IMR-90 (cell line): ENCODE measurements at regions not wholly inside any gene's neighbourhood (a gene's known extent, or its start where the extent isn't known, plus 50 kb on each side); places are given as distances from the start of the nearest gene placed in this dataset.

Experiments
- ATAC-seq: fragments of 200-7000 bp; cut with Tn5 transposase; 2 replicates; pipeline ENCODE4 v1.9.1; 2020; ENCODE audit warnings: low read depth, mild to moderate bottlenecking, moderate library complexity
- BruUV-seq: library from RNA; stranded (reverse); fragments of 400-500 nt; replicated peaks from 2 replicates; lab custom pipeline; 2021; lab: Mats Ljungman, UMichigan
- CTCF ChIA-PET: fragments of 300-600 bp; formaldehyde crosslinking; extraction: SDS; loops from one replicate; lab custom pipeline; 2021; ENCODE audit warnings: antibody characterized with exemption; lab: Yijun Ruan, JAX
- POLR2A ChIA-PET: fragments of 300-600 bp; sonication (Branson Sonifier 250); formaldehyde crosslinking; loops from one replicate; lab custom pipeline; 2022; ENCODE audit warnings: antibody characterized with exemption; ENCODE audit not compliant: unreplicated experiment; lab: Charles Lee
- DNase-seq: peaks from one replicate; pipeline ENCODE4 v3.0.0; 2013
- H2AFZ ChIP-seq: replicated peaks from 2 replicates; pipeline ENCODE3; 2013; ENCODE audit warnings: low read length, mild to moderate bottlenecking; ENCODE audit not compliant: poor library complexity
- H2AK5ac ChIP-seq: 2 replicates; pipeline ENCODE4 v1.6.1; 2013; ENCODE audit warnings: low read depth, low read length, inconsistent platforms
- H2AK9ac ChIP-seq: replicated peaks from 2 replicates; pipeline ENCODE3; 2013; ENCODE audit warnings: mild to moderate bottlenecking, low read depth, low read length, moderate library complexity; ENCODE audit not compliant: poor library complexity
- H2BK120ac ChIP-seq: 2 replicates; pipeline ENCODE4 v1.6.1; 2013; ENCODE audit warnings: low read depth, low read length, inconsistent platforms
- H2BK15ac ChIP-seq: 3 replicates; pipeline ENCODE4 v1.6.1; 2013; ENCODE audit warnings: low read depth, low read length, inconsistent platforms
- H2BK20ac ChIP-seq: 2 replicates; pipeline ENCODE4 v1.6.1; 2013; ENCODE audit warnings: low read depth, mild to moderate bottlenecking, inconsistent platforms, low read length, moderate library complexity
- H2BK5ac ChIP-seq: 2 replicates; pipeline ENCODE4 v1.6.1; 2013; ENCODE audit warnings: mild to moderate bottlenecking, low read depth, low read length, inconsistent platforms; ENCODE audit not compliant: poor library complexity, severe bottlenecking
- H3K14ac ChIP-seq: replicated peaks from 2 replicates; pipeline ENCODE4 v1.6.1; 2013; ENCODE audit warnings: low read depth, low read length, inconsistent platforms
- H3K18ac ChIP-seq: 2 replicates; pipeline ENCODE4 v1.6.1; 2013; ENCODE audit warnings: low read depth, low read length, control low read depth
- H3K23ac ChIP-seq: 2 replicates; pipeline ENCODE4 v1.6.1; 2013; ENCODE audit warnings: low read depth, low read length, inconsistent platforms
- H3K27ac ChIP-seq: 2 replicates; pipeline ENCODE4 v1.5.1; 2013; ENCODE audit warnings: mild to moderate bottlenecking, control low read depth, low read length; ENCODE audit not compliant: insufficient read depth
- H3K27me3 ChIP-seq: 2 replicates; pipeline ENCODE4 v1.6.1; 2013; ENCODE audit warnings: low read length; ENCODE audit not compliant: control insufficient read depth, insufficient read depth
- H3K36me3 ChIP-seq: 2 replicates; pipeline ENCODE4 v1.6.1; 2013; ENCODE audit warnings: low read length, mixed read lengths; ENCODE audit not compliant: control insufficient read depth, insufficient read depth
- H3K4ac ChIP-seq: 2 replicates; pipeline ENCODE4 v1.6.1; 2013; ENCODE audit warnings: low read depth, low read length, inconsistent platforms
- H3K4me1 ChIP-seq: 2 replicates; pipeline ENCODE4 v1.6.1; 2013; ENCODE audit warnings: low read length, mixed read lengths; ENCODE audit not compliant: control insufficient read depth, insufficient read depth
- H3K4me2 ChIP-seq: 2 replicates; pipeline ENCODE4 v1.6.1; 2013; ENCODE audit warnings: low read depth, mild to moderate bottlenecking, control low read depth, low read length, moderate library complexity
- H3K4me3 ChIP-seq: 2 replicates; pipeline ENCODE4 v1.5.1; 2013; ENCODE audit warnings: low read depth, mild to moderate bottlenecking, control low read depth, low read length, moderate library complexity; ENCODE audit not compliant: insufficient read depth
- H3K56ac ChIP-seq: 2 replicates; pipeline ENCODE4 v1.6.1; 2013; ENCODE audit warnings: low read length, inconsistent platforms; ENCODE audit not compliant: insufficient read depth; ENCODE audit errors: extremely low read depth
- H3K79me1 ChIP-seq, 2 experiments: 2 replicates each; pipeline ENCODE4 v1.6.1; 2013; ENCODE audit warnings: low read length in 2 of 2, inconsistent platforms in 1 of 2, low read depth in 1 of 2
- H3K9ac ChIP-seq: 2 replicates; pipeline ENCODE4 v1.6.1; 2013; ENCODE audit warnings: low read depth, low read length, control low read depth
- H3K9me1 ChIP-seq: 2 replicates; pipeline ENCODE4 v1.6.1; 2013; ENCODE audit warnings: low read length, inconsistent platforms; ENCODE audit not compliant: insufficient read depth
- H3K9me3 ChIP-seq: 2 replicates; pipeline ENCODE4 v1.6.1; 2013; ENCODE audit warnings: low read length; ENCODE audit not compliant: control insufficient read depth, insufficient read depth
- H4K20me1 ChIP-seq: 2 replicates; pipeline ENCODE4 v1.6.1; 2013; ENCODE audit warnings: low read length, inconsistent platforms; ENCODE audit not compliant: insufficient read depth
- H4K5ac ChIP-seq: 2 replicates; pipeline ENCODE4 v1.6.1; 2013; ENCODE audit warnings: mild to moderate bottlenecking, low read depth, low read length, control low read depth
- H4K8ac ChIP-seq, 2 experiments: 2 replicates each; pipeline ENCODE4 v1.6.1; 2013; ENCODE audit warnings: low read depth in 2 of 2, low read length in 2 of 2, control low read depth in 1 of 2, inconsistent platforms in 1 of 2
- H4K91ac ChIP-seq: 2 replicates; pipeline ENCODE4 v1.6.1; 2013; ENCODE audit warnings: low read depth, low read length, inconsistent platforms; ENCODE audit not compliant: insufficient read depth
- BHLHE40 ChIP-seq: fragments of 150-350 bp; IDR thresholded peaks from 2 replicates; pipeline ENCODE4 v1.6.1; 2016; ENCODE audit warnings: mild to moderate bottlenecking, low read depth, low read length
- CEBPB ChIP-seq: IDR thresholded peaks from 2 replicates; pipeline ENCODE4 v1.6.1; 2012; ENCODE audit warnings: low read depth, low read length, improper control_type of control experiment
- CHD1 ChIP-seq: IDR thresholded peaks from 2 replicates; pipeline ENCODE4 v1.6.1; 2012; ENCODE audit warnings: low read depth, low read length, improper control_type of control experiment
- ELK1 ChIP-seq: fragments of 150-350 bp; IDR thresholded peaks from 2 replicates; pipeline ENCODE4 v1.6.1; 2016; ENCODE audit warnings: low read depth, mild to moderate bottlenecking, low read length, moderate library complexity, borderline replicate concordance
- FOS ChIP-seq: fragments of 150-350 bp; IDR thresholded peaks from 2 replicates; pipeline ENCODE4 v1.6.1; 2016; ENCODE audit warnings: low read depth, low read length
- MAFK ChIP-seq: IDR thresholded peaks from 2 replicates; pipeline ENCODE4 v1.6.1; 2012; ENCODE audit warnings: low read depth, low read length, improper control_type of control experiment
- MAZ ChIP-seq: IDR thresholded peaks from 2 replicates; pipeline ENCODE4 v1.6.1; 2012; ENCODE audit warnings: low read depth, mild to moderate bottlenecking, low read length, improper control_type of control experiment, moderate library complexity, borderline replicate concordance
- MXI1 ChIP-seq: IDR thresholded peaks from 2 replicates; pipeline ENCODE4 v1.6.1; 2012; ENCODE audit warnings: low read depth, mild to moderate bottlenecking, low read length, moderate library complexity, borderline replicate concordance
- NFE2L2 ChIP-seq: fragments of 150-350 bp; IDR thresholded peaks from 2 replicates; pipeline ENCODE4 v1.6.1; 2016; ENCODE audit warnings: low read depth, mild to moderate bottlenecking, low read length
- POLR2A ChIP-seq: IDR thresholded peaks from 2 replicates; pipeline ENCODE4 v1.6.1; 2012; ENCODE audit warnings: mild to moderate bottlenecking, low read depth, low read length
- RAD21 ChIP-seq: IDR thresholded peaks from 2 replicates; pipeline ENCODE4 v1.6.1; 2012; ENCODE audit warnings: low read length, improper control_type of control experiment
- RCOR1 ChIP-seq: IDR thresholded peaks from 2 replicates; pipeline ENCODE4 v1.6.1; 2012; ENCODE audit warnings: mild to moderate bottlenecking, low read length, improper control_type of control experiment; ENCODE audit not compliant: insufficient replicate concordance
- RFX5 ChIP-seq: IDR thresholded peaks from 2 replicates; pipeline ENCODE4 v1.8.0; 2012; ENCODE audit warnings: low read depth, mild to moderate bottlenecking, low read length, moderate library complexity
- SMC3 ChIP-seq: fragments of 150-350 bp; IDR thresholded peaks from 2 replicates; pipeline ENCODE4 v1.6.1; 2016; ENCODE audit warnings: low read depth, mild to moderate bottlenecking, antibody characterized with exemption, low read length, moderate library complexity
- WGBS, 2 experiments: methylation state at CpG; one replicate each; pipeline versions ENCODE4 v1.1.5 to v1.1.7; 2013; ENCODE audit warnings: missing lambda C conversion rate in 2 of 2; ENCODE audit not compliant: insufficient read length in 1 of 2; ENCODE audit errors: extremely low coverage in 2 of 2; 5-methylcytosine and 5-hydroxymethylcytosine counted together
- dilution Hi-C: fragments of 300-500 bp; cut with HindIII; formaldehyde crosslinking; loops from one replicate; pipeline ENCODE4 v1.14.3; 2018; ENCODE audit warnings: low sequenced_read_pairs; ENCODE audit not compliant: unreplicated experiment
- in situ Hi-C: fragments of 300-500 bp; cut with MboI; formaldehyde crosslinking; loops from 3 replicates; pipeline ENCODE4 v1.14.3; 2019; ENCODE audit warnings: low sequenced_read_pairs, inconsistent platforms, mixed read lengths
- intact Hi-C: fragments of 100-400 bp; cut with micrococcal nuclease; formaldehyde crosslinking; loops from 2 replicates; pipeline ENCODE4 v1.10.0; 2022
- TF ChIP-seq, protein P1 (sequence below): conservative IDR thresholded peaks from 2 replicates; pipeline ENCODE4 v1.5.1; 2012; ENCODE audit warnings: mild to moderate bottlenecking, low read depth, low read length, improper control_type of control experiment
- TF ChIP-seq, protein P2 (sequence below): fragments of 150-350 bp; IDR thresholded peaks from 2 replicates; pipeline ENCODE4 v1.6.1; 2017; ENCODE audit warnings: mild to moderate bottlenecking, antibody characterized with exemption, low read length, low read depth

DNA sequence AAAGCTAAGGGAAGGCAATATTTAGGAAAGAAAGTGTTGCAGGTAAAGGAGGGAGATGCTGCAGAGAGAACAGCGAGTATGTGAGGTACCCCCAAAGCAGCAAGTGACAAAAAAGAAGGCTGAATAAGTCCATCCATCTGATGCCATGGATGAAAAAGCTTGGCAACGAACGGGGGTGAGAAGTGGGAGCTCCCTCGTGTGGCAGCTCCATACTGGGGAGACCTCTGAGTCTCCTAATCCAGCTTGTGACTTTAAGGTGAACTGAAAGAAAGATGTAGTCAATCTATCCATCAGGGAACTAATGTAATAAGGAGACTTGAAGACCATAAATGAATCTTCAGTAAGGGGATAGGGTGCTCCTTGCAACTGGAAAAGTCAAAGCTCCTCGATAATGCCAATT, 156.6 kb downstream of the OTOR start:
- no peaks in the 10 kb centered on the region for H3K4me1 ChIP-seq
- H3K18ac ChIP-seq, result no peak overlapping the region
- no peak for DNase-seq
- H2BK20ac ChIP-seq, result no peak overlapping the region
- no peak overlapping the region for H4K91ac ChIP-seq
- H3K79me1 ChIP-seq, result no peaks in the 10 kb centered on the region
- ChIA-PET CTCF (interaction anchor here (0.5 to 1.8 kb wide), 3 partner anchors 9 to 1135 kb away, joined by 4 to 7 read pairs (median 4); no protein-coding TSS in a partner anchor), POLR2A (no interaction called here)
- no peak overlapping the region for H3K14ac ChIP-seq
- no peak overlapping the region for H4K5ac ChIP-seq
- no peaks in the 10 kb centered on the region for H3K9me3 ChIP-seq
- no peak overlapping the region for H3K27ac ChIP-seq
- no peak overlapping the region for H3K4me3 ChIP-seq
- TF ChIP-seq RCOR1 (no peak), MAZ (no peak), CEBPB (no peak), FOS (no peak), MXI1 (no peak), CHD1 (no peak), POLR2A (no peak), ELK1 (no peak), MAFK (no peak), RAD21 (no peak), SMC3 (no peak), RFX5 (no peak), BHLHE40 (no peak), NFE2L2 (no peak)
- TF ChIP-seq, protein P1, sequence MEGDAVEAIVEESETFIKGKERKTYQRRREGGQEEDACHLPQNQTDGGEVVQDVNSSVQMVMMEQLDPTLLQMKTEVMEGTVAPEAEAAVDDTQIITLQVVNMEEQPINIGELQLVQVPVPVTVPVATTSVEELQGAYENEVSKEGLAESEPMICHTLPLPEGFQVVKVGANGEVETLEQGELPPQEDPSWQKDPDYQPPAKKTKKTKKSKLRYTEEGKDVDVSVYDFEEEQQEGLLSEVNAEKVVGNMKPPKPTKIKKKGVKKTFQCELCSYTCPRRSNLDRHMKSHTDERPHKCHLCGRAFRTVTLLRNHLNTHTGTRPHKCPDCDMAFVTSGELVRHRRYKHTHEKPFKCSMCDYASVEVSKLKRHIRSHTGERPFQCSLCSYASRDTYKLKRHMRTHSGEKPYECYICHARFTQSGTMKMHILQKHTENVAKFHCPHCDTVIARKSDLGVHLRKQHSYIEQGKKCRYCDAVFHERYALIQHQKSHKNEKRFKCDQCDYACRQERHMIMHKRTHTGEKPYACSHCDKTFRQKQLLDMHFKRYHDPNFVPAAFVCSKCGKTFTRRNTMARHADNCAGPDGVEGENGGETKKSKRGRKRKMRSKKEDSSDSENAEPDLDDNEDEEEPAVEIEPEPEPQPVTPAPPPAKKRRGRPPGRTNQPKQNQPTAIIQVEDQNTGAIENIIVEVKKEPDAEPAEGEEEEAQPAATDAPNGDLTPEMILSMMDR, result no peak
- TF ChIP-seq, protein P2, sequence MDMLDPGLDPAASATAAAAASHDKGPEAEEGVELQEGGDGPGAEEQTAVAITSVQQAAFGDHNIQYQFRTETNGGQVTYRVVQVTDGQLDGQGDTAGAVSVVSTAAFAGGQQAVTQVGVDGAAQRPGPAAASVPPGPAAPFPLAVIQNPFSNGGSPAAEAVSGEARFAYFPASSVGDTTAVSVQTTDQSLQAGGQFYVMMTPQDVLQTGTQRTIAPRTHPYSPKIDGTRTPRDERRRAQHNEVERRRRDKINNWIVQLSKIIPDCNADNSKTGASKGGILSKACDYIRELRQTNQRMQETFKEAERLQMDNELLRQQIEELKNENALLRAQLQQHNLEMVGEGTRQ, result no peak
- intact Hi-C loops, result loop anchor here (1.0 kb wide), 1 partner anchor 36 kb away; no protein-coding TSS in a partner anchor
- no peak overlapping the region for H2BK5ac ChIP-seq
- no peaks in the 10 kb centered on the region for H3K27me3 ChIP-seq
- no peak overlapping the region for H2BK120ac ChIP-seq
- H2AFZ ChIP-seq, result no peak overlapping the region
- no peaks in the 10 kb centered on the region for H3K9me1 ChIP-seq
- H3K23ac ChIP-seq, result no peak overlapping the region
- ATAC-seq, result no peak
- no peak overlapping the region for H2AK9ac ChIP-seq
- WGBS, 2 experiments, result 45% methylated on average over 4 of the region's 5 CpGs; no CpG with 5 or more reads in 1 of the 2 experiments
- dilution Hi-C loops, result no loop called here
- in situ Hi-C loops, result no loop called here
- no peak overlapping the region for H3K9ac ChIP-seq
- H4K20me1 ChIP-seq, result no peaks in the 10 kb centered on the region
- H3K4ac ChIP-seq, result no peak overlapping the region
- H2BK15ac ChIP-seq, result no peak overlapping the region
- no peak overlapping the region for H2AK5ac ChIP-seq
- no peak overlapping the region for H3K4me2 ChIP-seq
- H3K36me3 ChIP-seq, result no peaks in the 10 kb centered on the region
- BruUV-seq, result no TSS peak
- H3K56ac ChIP-seq, result no peak overlapping the region
- no peak overlapping the region for H4K8ac ChIP-seq
